HG02798 (cell line): ENCODE measurements at regions not wholly inside any gene's neighbourhood (a gene's known extent, or its start where the extent isn't known, plus 50 kb on each side); places are given as distances from the start of the nearest gene placed in this dataset.
"Not testable (repeated sequence)": the region's sequence is repeated elsewhere in the genome, so short reads cannot be mapped to it uniquely, and the experiment has no call there.

Experiments
- ATAC-seq: cut with Tn5 transposase; IDR thresholded peaks from one replicate; pipeline ENCODE4 v1.9.1; 2021; ENCODE audit warnings: mild to moderate bottlenecking; ENCODE audit not compliant: unreplicated experiment, poor library complexity

GRCh38 chr9:13433453-13433852 is 154.0 kb upstream of the MPDZ start:
- not testable (repeated sequence) for ATAC-seq

GRCh38 chr9:13432904-13433303 is 153.4 kb upstream of the MPDZ start:
- ATAC-seq = no peak

- no peak for ATAC-seq
Observed at GRCh38 chr9:13431692-13432091, 152.2 kb upstream of the MPDZ start.

- no peak for ATAC-seq
Observed at GRCh38 chr9:13431222-13431536, 151.7 kb upstream of the MPDZ start.

- ATAC-seq = no peak
Observed at GRCh38 chr9:13430368-13431221, 151.1 kb upstream of the MPDZ start.

GRCh38 chr9:13429301-13430190 is 150.1 kb upstream of the MPDZ start:
- ATAC-seq = no peak

- no peak for ATAC-seq
Observed at GRCh38 chr9:13428766-13429165, 149.3 kb upstream of the MPDZ start.

- ATAC-seq = no peak
Observed at GRCh38 chr9:13427587-13427986, 148.1 kb upstream of the MPDZ start.

- ATAC-seq = no peak
Observed at GRCh38 chr9:13426606-13427005, 147.1 kb upstream of the MPDZ start.

- no peak for ATAC-seq
Observed at GRCh38 chr9:13424872-13425271, 145.4 kb upstream of the MPDZ start.

- no peak for ATAC-seq
Observed at GRCh38 chr9:13424204-13424603, 144.7 kb upstream of the MPDZ start.

- ATAC-seq = no peak
Observed at GRCh38 chr9:13414349-13414748, 134.9 kb upstream of the MPDZ start.

- no peak for ATAC-seq
Observed at GRCh38 chr9:13412331-13412730, 132.8 kb upstream of the MPDZ start.

- no peak for ATAC-seq
Observed at GRCh38 chr9:13411791-13412190, 132.3 kb upstream of the MPDZ start.

GRCh38 chr9:13410566-13411031 is 131.1 kb upstream of the MPDZ start:
- ATAC-seq = no peak

- ATAC-seq = no peak
Observed at GRCh38 chr9:13397661-13398060, 118.2 kb upstream of the MPDZ start.

- no peak for ATAC-seq
Observed at GRCh38 chr9:13397220-13397619, 117.7 kb upstream of the MPDZ start.

GRCh38 chr9:13396418-13396817 is 116.9 kb upstream of the MPDZ start:
- no peak for ATAC-seq

GRCh38 chr9:13395156-13395555 is 115.7 kb upstream of the MPDZ start:
- no peak for ATAC-seq

GRCh38 chr9:13388157-13388556 is 108.7 kb upstream of the MPDZ start:
- ATAC-seq = no peak

- ATAC-seq = no peak
Observed at GRCh38 chr9:13387734-13388067, 108.2 kb upstream of the MPDZ start.
